ENCODE measurements at regions not wholly inside any gene's neighbourhood (a gene's known extent, or its start where the extent isn't known, plus 50 kb on each side); places are given as distances from the start of the nearest gene placed in this dataset.

- no peak overlapping the region for H3K4me3 ChIP-seq (ENCODE audit: low read length)
- TF ChIP-seq CTCF (conservative IDR thresholded peaks at IDR 0.05; ENCODE audit: low read depth, low read length): no peak
- no peak for DNase-seq (ENCODE audit: low read depth)
Measured at GRCh38 chr17:79369001-79369400, 241.8 kb downstream of the RBFOX3 start.

GRCh38 chr17:79368521-79368920 lies 242.3 kb downstream of the RBFOX3 start:
- DNase-seq (ENCODE audit: low read depth): no peak
- no peak overlapping the region for H3K4me3 ChIP-seq (ENCODE audit: low read length)
- no peak for TF ChIP-seq CTCF (conservative IDR thresholded peaks at IDR 0.05; ENCODE audit: low read depth, low read length)

- DNase-seq (ENCODE audit: low read depth): no peak
- H3K4me3 ChIP-seq (ENCODE audit: low read length): no peak overlapping the region
- TF ChIP-seq CTCF (conservative IDR thresholded peaks at IDR 0.05; ENCODE audit: low read depth, low read length): no peak
Measured at GRCh38 chr17:79366988-79367571, 243.8 kb downstream of the RBFOX3 start.

GRCh38 chr17:79365836-79366770 lies 244.7 kb downstream of the RBFOX3 start:
- no peak overlapping the region for H3K4me3 ChIP-seq (ENCODE audit: low read length)

GRCh38 chr17:79365351-79365750 lies 245.5 kb downstream of the RBFOX3 start:
- TF ChIP-seq CTCF (conservative IDR thresholded peaks at IDR 0.05; ENCODE audit: low read depth, low read length): no peak
- no peak for DNase-seq (ENCODE audit: low read depth)
- no peak overlapping the region for H3K4me3 ChIP-seq (ENCODE audit: low read length)

More at GRCh38 chr17:79365836-79366770, 244.7 kb downstream of the RBFOX3 start:
- no peak for TF ChIP-seq CTCF (conservative IDR thresholded peaks at IDR 0.05; ENCODE audit: low read depth, low read length)
- no peak for DNase-seq (ENCODE audit: low read depth)

GRCh38 chr17:79364315-79365094 lies 246.3 kb downstream of the RBFOX3 start:
- DNase-seq (ENCODE audit: low read depth): no peak
- no peak overlapping the region for H3K4me3 ChIP-seq (ENCODE audit: low read length)
- no peak for TF ChIP-seq CTCF (conservative IDR thresholded peaks at IDR 0.05; ENCODE audit: low read depth, low read length)

Data from retinal pigment epithelial cell (primary cell).